Small intestine (tissue), 7 donors: ENCODE measurements at regions not wholly inside any gene's neighbourhood (a gene's known extent, or its start where the extent isn't known, plus 50 kb on each side); places are given as distances from the start of the nearest gene placed in this dataset.

ENCODE experiments used
- DNase-seq, 2 donors: peaks; one replicate each; pipeline versions ENCODE4 v3.0.0 to v3.0.0-alpha.2; 2013
- FAIRE-seq: peaks from 2 replicates; lab custom pipeline; 2012; peaks lifted over from hg19 to GRCh38; lab: Jason Lieb, UNC
- H3K27ac ChIP-seq, 3 donors: one replicate each; pipeline ENCODE4 v1.5.1; 2013; ENCODE audit warnings: low read length in 2 of 3, mild to moderate bottlenecking in 2 of 3, control low read depth in 1 of 3, inconsistent platforms in 1 of 3, low read depth in 1 of 3, moderate library complexity in 1 of 3
- H3K27me3 ChIP-seq, 3 donors: one replicate each; pipeline ENCODE4 v1.6.1; 2013; ENCODE audit warnings: low read length in 3 of 3, inconsistent platforms in 1 of 3; ENCODE audit not compliant: control insufficient read depth in 3 of 3, insufficient read depth in 3 of 3
- H3K36me3 ChIP-seq, 3 donors: one replicate each; pipeline ENCODE4 v1.6.1; 2013; ENCODE audit warnings: low read length in 3 of 3, inconsistent platforms in 1 of 3, low read depth in 1 of 3, mild to moderate bottlenecking in 1 of 3, moderate library complexity in 1 of 3; ENCODE audit not compliant: control insufficient read depth in 3 of 3, insufficient read depth in 2 of 3
- H3K4me1 ChIP-seq, 3 donors: one replicate each; pipeline ENCODE4 v1.6.1; 2013; ENCODE audit warnings: low read length in 2 of 3, inconsistent platforms in 1 of 3, low read depth in 1 of 3, mild to moderate bottlenecking in 1 of 3, moderate library complexity in 1 of 3; ENCODE audit not compliant: control insufficient read depth in 3 of 3, insufficient read depth in 2 of 3
- H3K4me3 ChIP-seq, 3 donors: one replicate each; pipeline ENCODE4 v1.5.1; 2013; ENCODE audit warnings: low read length in 3 of 3, control low read depth in 1 of 3, inconsistent platforms in 1 of 3, low read depth in 1 of 3, mild to moderate bottlenecking in 1 of 3, moderate library complexity in 1 of 3
- H3K9me3 ChIP-seq, 2 donors: one replicate each; pipeline ENCODE4 v1.6.1; 2013; ENCODE audit warnings: low read depth in 1 of 2, low read length in 1 of 2; ENCODE audit not compliant: control insufficient read depth in 2 of 2, insufficient read depth in 1 of 2
- WGBS, 3 donors: extraction: QIAGEN DNeasy Blood & Tissue Kit; methylation state at CpG; one replicate each; pipeline ENCODE4 v1.1.7; 2013; 5-methylcytosine and 5-hydroxymethylcytosine counted together
- donor health status: healthy with polysubstance abuse.
- donor health status: control.
- donor health status: control.
- donor health status: Bipolar disorder and iron deficiency.
- donor health status: healthy.

DNA sequence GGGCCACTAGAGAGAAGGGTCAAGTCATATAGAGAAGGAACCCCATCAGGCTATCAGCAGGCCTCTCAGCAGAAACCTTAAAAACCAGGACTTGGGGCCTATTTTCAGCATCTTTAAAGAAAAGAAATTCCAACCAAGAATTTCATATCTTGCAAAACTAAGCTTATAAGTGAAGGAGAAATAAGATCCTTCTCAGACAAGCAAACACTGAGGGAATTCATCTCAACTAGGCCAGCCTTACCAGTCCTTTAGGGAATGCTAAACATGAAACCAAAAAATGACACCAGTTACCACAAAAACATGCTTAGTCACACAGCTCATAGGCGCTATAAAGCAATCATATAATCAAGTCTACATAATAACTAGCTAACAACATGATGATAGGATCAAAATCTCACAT lies 407.1 kb downstream of the LRRC70 start:
- H3K27ac ChIP-seq, result no peak overlapping the region
- H3K4me3 ChIP-seq, result no peak overlapping the region
- 65 to 84% (median 83%) methylated on average over 1 of the region's 1 CpG for WGBS, 3 donors
- no peak for DNase-seq
- H3K36me3 ChIP-seq, result no peaks in the 10 kb centered on the region
- no peaks in the 10 kb centered on the region for H3K4me1 ChIP-seq
- FAIRE-seq, result no peak
- no peaks in the 10 kb centered on the region for H3K27me3 ChIP-seq
- H3K9me3 ChIP-seq, result peaks cover 0 to 2% of the 10 kb centered on the region in 2 donors

DNA sequence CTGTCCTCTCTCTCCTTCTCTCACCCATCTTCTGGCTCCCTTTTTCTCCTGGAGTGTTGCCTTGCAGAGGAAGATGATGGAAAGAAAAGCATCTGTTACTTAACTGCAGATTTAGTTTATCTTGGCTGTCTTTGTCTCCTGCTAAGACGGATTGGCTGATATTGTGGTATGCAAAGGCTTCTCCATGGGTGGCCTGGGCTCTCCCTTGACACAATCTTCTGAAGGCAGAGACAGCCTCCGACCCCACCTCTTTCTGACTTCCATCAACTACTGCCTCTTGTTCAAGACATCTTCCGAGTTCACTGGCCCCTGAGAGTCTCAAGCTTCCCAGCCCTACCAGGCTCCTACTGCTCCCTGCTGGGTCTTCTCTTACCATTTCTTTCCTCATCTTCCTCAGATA lies 403.7 kb downstream of the LRRC70 start:
- DNase-seq (no peak), FAIRE-seq (no peak)
- no peaks in the 10 kb centered on the region for H3K27me3 ChIP-seq
- H3K36me3 ChIP-seq, result no peaks in the 10 kb centered on the region
- H3K4me1 ChIP-seq, result no peaks in the 10 kb centered on the region
- H3K27ac ChIP-seq, result no peak overlapping the region
- no peaks in the 10 kb centered on the region for H3K9me3 ChIP-seq
- WGBS, 3 donors, result 47 to 62% (median 50%) methylated on average over 3 of the region's 3 CpGs
- H3K4me3 ChIP-seq, result no peak overlapping the region

DNA sequence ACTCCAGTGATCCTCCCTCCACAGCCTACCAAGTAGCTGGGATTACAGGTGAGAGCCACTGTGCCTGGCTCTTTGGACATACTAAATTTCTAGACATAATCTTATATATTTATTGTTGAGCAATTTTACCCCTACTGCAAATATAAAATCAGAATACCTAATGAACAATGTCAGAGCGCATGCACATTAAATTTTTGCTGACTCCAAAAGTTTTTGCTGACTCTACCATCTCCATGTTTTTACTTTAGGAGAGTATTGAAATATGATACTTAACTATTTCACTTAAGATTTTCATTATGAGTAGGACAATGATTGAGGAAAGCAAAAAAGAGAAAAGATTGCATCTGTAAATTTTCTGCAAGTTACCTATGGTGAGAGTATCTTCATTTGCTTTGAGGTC lies 402.3 kb downstream of the LRRC70 start:
- no peaks in the 10 kb centered on the region for H3K4me1 ChIP-seq
- H3K9me3 ChIP-seq, result no peaks in the 10 kb centered on the region
- H3K36me3 ChIP-seq, result no peaks in the 10 kb centered on the region
- WGBS, 3 donors, result 85 to 90% (median 89%) methylated on average over 1 of the region's 1 CpG
- FAIRE-seq (no peak), DNase-seq (no peak)
- H3K27ac ChIP-seq, result no peak overlapping the region
- no peak overlapping the region for H3K4me3 ChIP-seq
- H3K27me3 ChIP-seq, result no peaks in the 10 kb centered on the region

DNA sequence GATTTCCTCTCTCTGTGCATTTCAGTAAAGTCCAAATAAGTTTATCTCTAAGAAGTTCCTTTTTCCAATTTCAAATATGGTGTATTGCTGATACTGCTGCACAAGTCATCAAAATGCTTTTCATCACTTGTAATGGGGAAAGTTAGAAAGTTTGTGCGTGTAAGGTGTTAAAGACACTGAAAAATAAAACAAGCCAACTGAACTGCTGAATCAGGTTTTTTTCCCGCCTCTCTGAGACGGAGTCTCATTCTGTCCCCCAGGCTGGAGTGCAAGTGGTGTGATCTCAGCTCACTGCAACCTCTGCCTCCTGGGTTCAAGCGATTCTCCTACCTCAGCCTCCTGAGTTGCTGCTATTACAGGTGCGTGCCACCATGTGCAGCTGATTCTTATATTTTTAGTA lies 400.9 kb downstream of the LRRC70 start:
- FAIRE-seq, result no peak
- no peaks in the 10 kb centered on the region for H3K27me3 ChIP-seq
- H3K4me1 ChIP-seq, result no peaks in the 10 kb centered on the region
- WGBS, 3 donors, result 90 to 94% (median 92%) methylated on average over 5 of the region's 5 CpGs
- H3K9me3 ChIP-seq, result no peaks in the 10 kb centered on the region
- DNase-seq, result no peak
- H3K36me3 ChIP-seq, result no peaks in the 10 kb centered on the region
- H3K4me3 ChIP-seq, result no peak overlapping the region
- no peak overlapping the region for H3K27ac ChIP-seq

DNA sequence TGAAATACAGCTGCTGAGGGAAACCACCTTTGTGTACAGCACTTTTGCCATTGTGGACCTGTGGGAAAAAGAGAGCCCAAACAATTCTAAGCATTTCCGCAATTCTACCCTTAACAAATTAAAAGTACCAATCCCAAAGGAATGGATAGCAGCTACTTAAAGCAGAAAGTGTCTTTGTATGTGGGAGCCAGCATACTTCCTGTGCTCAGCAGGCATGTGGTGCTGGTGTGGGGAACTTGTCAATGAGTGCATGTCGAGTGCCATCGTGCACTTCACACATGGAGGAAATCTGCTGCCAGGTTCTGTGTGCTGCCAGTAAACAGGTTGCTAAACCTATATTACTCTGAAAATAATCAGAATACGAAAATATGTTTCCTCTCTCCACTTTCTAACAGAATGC lies 399.0 kb downstream of the LRRC70 start:
- 50 to 75% (median 61%) methylated on average over 4 of the region's 4 CpGs for WGBS, 3 donors
- DNase-seq, result no peak
- no peaks in the 10 kb centered on the region for H3K36me3 ChIP-seq
- no peaks in the 10 kb centered on the region for H3K27me3 ChIP-seq
- no peaks in the 10 kb centered on the region for H3K4me1 ChIP-seq
- H3K9me3 ChIP-seq, result no peaks in the 10 kb centered on the region
- H3K4me3 ChIP-seq, result no peak overlapping the region
- FAIRE-seq, result no peak
- no peak overlapping the region for H3K27ac ChIP-seq

DNA sequence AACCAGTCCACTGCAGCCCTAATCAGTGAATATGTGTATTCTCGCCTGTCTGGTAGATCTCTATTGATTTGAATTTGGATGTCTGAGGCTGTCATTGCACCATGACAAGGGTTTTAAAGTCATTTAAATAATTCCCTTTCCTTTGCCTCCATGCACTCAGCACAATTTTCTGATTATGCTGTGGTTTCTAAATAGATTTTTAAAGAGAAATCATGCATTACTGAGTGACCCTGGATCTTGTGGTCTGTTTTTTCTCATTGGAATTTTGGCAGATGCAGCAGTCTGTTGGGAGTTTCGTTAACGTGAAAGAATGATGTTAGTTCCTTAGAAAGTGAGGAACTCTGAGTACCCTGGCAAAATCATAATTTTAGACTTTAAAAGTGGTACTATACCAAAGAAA lies 396.0 kb downstream of the LRRC70 start:
- H3K4me3 ChIP-seq, result no peak overlapping the region
- no peaks in the 10 kb centered on the region for H3K4me1 ChIP-seq
- no peak for FAIRE-seq
- no peaks in the 10 kb centered on the region for H3K9me3 ChIP-seq
- WGBS, 3 donors, result 39 to 70% (median 47%) methylated on average over 3 of the region's 3 CpGs
- H3K27ac ChIP-seq, result no peak overlapping the region
- no peak for DNase-seq
- H3K36me3 ChIP-seq, result no peaks in the 10 kb centered on the region
- H3K27me3 ChIP-seq, result no peaks in the 10 kb centered on the region

DNA sequence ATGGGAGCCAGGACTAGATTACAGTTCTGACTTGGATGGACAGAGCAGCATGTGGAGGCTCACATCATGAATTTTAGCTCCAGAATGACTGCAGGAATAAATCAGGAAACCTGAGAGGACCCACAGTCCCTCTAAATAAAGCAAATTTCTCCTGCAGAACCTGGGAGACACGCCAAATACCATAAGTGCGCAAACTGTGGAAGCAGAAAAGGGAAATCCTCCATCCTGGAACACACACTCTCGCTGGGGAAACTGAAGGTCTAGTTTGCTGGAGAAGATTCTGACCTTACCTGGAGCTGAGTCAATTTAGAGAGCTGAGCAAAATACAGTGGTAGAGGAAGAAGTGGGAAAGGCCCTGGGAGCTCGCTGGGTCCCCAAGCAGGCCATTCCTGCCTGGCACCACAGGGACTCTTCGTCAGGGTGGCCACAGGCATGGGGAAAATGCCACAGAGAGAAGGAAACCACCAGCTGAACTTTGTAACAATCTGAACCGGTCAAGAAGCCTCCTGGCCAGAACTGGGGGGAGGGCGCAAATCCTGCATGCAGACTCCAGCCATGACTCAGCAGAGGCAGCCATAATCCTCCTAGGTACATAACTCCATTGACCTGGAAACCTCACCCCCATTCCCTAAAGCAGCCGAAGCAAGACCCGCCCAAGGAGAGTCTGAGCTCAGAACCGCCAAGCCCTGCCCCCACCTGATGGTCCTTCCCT lies 390.9 kb downstream of the LRRC70 start:
- Histone ChIP-seq H3K4me3 (no peak overlapping the region), H3K9me3 (peaks cover 0 to under 1% of the 10 kb centered on the region in 2 donors), H3K4me1 (no peaks in the 10 kb centered on the region), H3K27ac (no peak overlapping the region), H3K36me3 (no peaks in the 10 kb centered on the region), H3K27me3 (no peaks in the 10 kb centered on the region)
- DNase-seq (no peak), FAIRE-seq (no peak)
- 79 to 86% (median 81%) methylated on average over 10 of the region's 10 CpGs for WGBS, 3 donors

DNA sequence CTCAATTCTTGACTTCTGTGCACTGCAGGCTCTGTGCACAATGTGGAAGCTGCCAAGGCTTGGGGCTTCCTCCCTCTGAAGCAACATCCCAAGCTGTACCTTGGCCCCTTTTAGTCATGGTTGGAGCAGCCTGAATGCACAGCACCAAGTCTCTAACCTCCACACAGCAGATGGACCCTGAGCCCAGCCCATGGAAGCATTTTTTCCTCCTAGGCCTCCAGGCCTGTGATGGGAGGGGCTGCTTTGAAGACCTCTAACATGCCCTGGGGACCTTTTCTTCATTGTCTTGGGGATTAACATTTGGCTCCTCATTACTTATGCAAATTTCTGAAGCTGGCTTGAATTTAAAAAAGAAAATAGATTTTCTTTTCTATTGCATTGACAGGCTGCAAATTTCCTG lies 385.8 kb downstream of the LRRC70 start:
- no peak for FAIRE-seq
- Histone ChIP-seq H3K36me3 (no peaks in the 10 kb centered on the region), H3K9me3 (peaks cover 0 to 18% of the 10 kb centered on the region in 2 donors), H3K27me3 (no peaks in the 10 kb centered on the region), H3K4me1 (no peaks in the 10 kb centered on the region), H3K27ac (no peak overlapping the region), H3K4me3 (no peak overlapping the region)
- no peak for DNase-seq

DNA sequence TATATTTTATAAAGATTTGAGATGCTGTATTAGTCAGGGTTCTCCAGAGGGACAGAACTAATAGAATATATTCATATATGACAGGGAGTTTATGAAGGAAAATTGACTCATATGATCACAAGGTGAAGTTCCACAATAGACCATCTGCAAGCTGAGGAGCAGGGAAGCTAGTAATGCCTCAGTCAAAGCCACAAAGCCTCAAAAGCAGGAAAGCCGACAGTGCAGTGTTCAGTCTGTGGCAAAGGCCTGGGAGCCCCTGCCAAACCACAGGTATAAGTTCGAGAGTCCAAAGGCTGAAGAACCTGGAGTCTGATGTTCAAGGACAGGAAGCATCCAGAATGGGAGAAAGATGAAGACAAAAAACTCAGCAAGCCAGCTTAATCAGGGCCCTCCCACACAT lies 382.2 kb downstream of the LRRC70 start:
- Histone ChIP-seq H3K4me3 (no peak overlapping the region), H3K27ac (no peak overlapping the region), H3K36me3 (no peaks in the 10 kb centered on the region), H3K9me3 (peaks cover 0 to 18% of the 10 kb centered on the region in 2 donors), H3K27me3 (no peaks in the 10 kb centered on the region), H3K4me1 (no peaks in the 10 kb centered on the region)
- WGBS, 3 donors, result 79 to 80% (median 79%) methylated on average over 2 of the region's 2 CpGs
- FAIRE-seq (no peak), DNase-seq (no peak)
